OCI-LY3 (cell line): ENCODE measurements at regions not wholly inside any gene's neighbourhood (a gene's known extent, or its start where the extent isn't known, plus 50 kb on each side); places are given as distances from the start of the nearest gene placed in this dataset.

Experiments used
- H2AFZ ChIP-seq: fragments of 200-600, 300-600 bp; shearing (Covaris generic); 2 replicates; pipeline ENCODE4 v1.6.0; 2014; ENCODE audit warnings: antibody characterized with exemption, low read depth, low read length
- H3K27ac ChIP-seq: fragments of 200-600, 300-600 bp; sonication (generic); 2 replicates; pipeline ENCODE4 v1.5.1; 2014; ENCODE audit warnings: mild to moderate bottlenecking, low read length, moderate library complexity, mixed read lengths
- H3K27me3 ChIP-seq: fragments of 200-600, 300-600 bp; sonication (generic); 2 replicates; pipeline ENCODE4 v1.6.1; 2014; ENCODE audit warnings: low read depth, low read length, mixed read lengths
- H3K36me3 ChIP-seq: fragments of 200-600, 300-600 bp; sonication (generic); replicated peaks from 2 replicates; pipeline ENCODE3; 2014; ENCODE audit warnings: low read depth, low read length, mixed read lengths
- H3K4me1 ChIP-seq: fragments of 300-600, 200-600 bp; sonication (generic); 2 replicates; pipeline ENCODE4 v1.6.1; 2014; ENCODE audit warnings: low read length, mixed read lengths
- H3K4me2 ChIP-seq: fragments of 200-600, 300-600 bp; sonication (generic); 2 replicates; pipeline ENCODE4 v1.6.1; 2014; ENCODE audit warnings: low read length, mixed read lengths
- H3K4me3 ChIP-seq: fragments of 300-600, 200-600 bp; sonication (generic); 2 replicates; pipeline ENCODE4 v1.5.1; 2014; ENCODE audit warnings: antibody characterized with exemption, mild to moderate bottlenecking, low read length, moderate library complexity
- H3K79me2 ChIP-seq: fragments of 300-600, 200-600 bp; shearing (Covaris generic); 2 replicates; pipeline ENCODE4 v1.6.1; 2014; ENCODE audit warnings: mild to moderate bottlenecking, low read length, mixed read lengths
- H3K9ac ChIP-seq: fragments of 300-600, 200-600 bp; shearing (Covaris generic); 2 replicates; pipeline ENCODE4 v1.6.0; 2014; ENCODE audit warnings: mild to moderate bottlenecking, low read length, moderate library complexity
- H3K9me3 ChIP-seq: fragments of 200-600, 300-600 bp; shearing (Covaris generic); 2 replicates; pipeline ENCODE4 v1.6.1; 2014; ENCODE audit warnings: low read length, mixed read lengths; ENCODE audit not compliant: insufficient read depth
- H4K20me1 ChIP-seq: fragments of 200-600, 300-600 bp; sonication (generic); 2 replicates; pipeline ENCODE4 v1.6.1; 2016; ENCODE audit warnings: low read length, mixed read lengths; ENCODE audit not compliant: insufficient read depth
- CTCF ChIP-seq: fragments of 200-600, 300-600 bp; sonication (generic); IDR thresholded peaks from 2 replicates; pipeline ENCODE4 v1.5.1; 2014; ENCODE audit warnings: antibody characterized with exemption, low read length, low read depth
- EZH2phosphoT487 ChIP-seq: fragments of 200-600 bp; shearing (Covaris generic); IDR thresholded peaks from 2 replicates; pipeline ENCODE4 v1.6.1; 2018; ENCODE audit warnings: antibody characterized with exemption, mixed run types, low read depth

- H2AFZ ChIP-seq, result no peak overlapping the region
- H3K9ac ChIP-seq, result no peak overlapping the region
- no peaks in the 10 kb centered on the region for H3K9me3 ChIP-seq
- H3K27ac ChIP-seq, result no peak overlapping the region
- TF ChIP-seq EZH2phosphoT487 (no peak), CTCF (no peak)
- no peaks in the 10 kb centered on the region for H3K4me1 ChIP-seq
- no peaks in the 10 kb centered on the region for H3K36me3 ChIP-seq
- no peak overlapping the region for H3K4me3 ChIP-seq
- H3K4me2 ChIP-seq, result no peak overlapping the region
- H4K20me1 ChIP-seq, result no peaks in the 10 kb centered on the region
- H3K79me2 ChIP-seq, result no peaks in the 10 kb centered on the region
- H3K27me3 ChIP-seq, result no peaks in the 10 kb centered on the region
Measured at GRCh38 chr7:49479936-49480544, 293.4 kb upstream of the VWC2 start.

GRCh38 chr7:49481075-49481474, 292.4 kb upstream of the VWC2 start:
- Histone ChIP-seq H3K36me3 (no peaks in the 10 kb centered on the region), H4K20me1 (no peaks in the 10 kb centered on the region), H3K27ac (no peak overlapping the region), H3K79me2 (no peaks in the 10 kb centered on the region), H3K9ac (no peak overlapping the region), H3K4me3 (no peak overlapping the region), H3K9me3 (no peaks in the 10 kb centered on the region), H3K27me3 (no peaks in the 10 kb centered on the region), H2AFZ (no peak overlapping the region), H3K4me2 (no peak overlapping the region), H3K4me1 (no peaks in the 10 kb centered on the region)
- TF ChIP-seq CTCF (no peak), EZH2phosphoT487 (no peak)

- Histone ChIP-seq H3K27me3 (no peaks in the 10 kb centered on the region), H2AFZ (0 out of 2 replicates have a peak overlapping the region, but pooled peaks have one; percentile 34), H4K20me1 (no peaks in the 10 kb centered on the region), H3K27ac (no peak overlapping the region), H3K79me2 (no peaks in the 10 kb centered on the region), H3K4me1 (no peaks in the 10 kb centered on the region), H3K36me3 (no peaks in the 10 kb centered on the region), H3K9ac (no peak overlapping the region), H3K4me2 (peak overlapping the region; percentile 28), H3K9me3 (no peaks in the 10 kb centered on the region), H3K4me3 (no peak overlapping the region)
- TF ChIP-seq CTCF (peak; percentile 42), EZH2phosphoT487 (no peak)
Measured at GRCh38 chr7:49483142-49483541, 290.3 kb upstream of the VWC2 start.

- Histone ChIP-seq H4K20me1 (no peaks in the 10 kb centered on the region), H3K4me2 (no peak overlapping the region), H3K4me1 (no peaks in the 10 kb centered on the region), H3K27me3 (peaks cover 4% of the 10 kb centered on the region; the same call in 1 of the 2 replicates), H3K9ac (no peak overlapping the region), H2AFZ (no peak overlapping the region), H3K9me3 (no peaks in the 10 kb centered on the region), H3K27ac (no peak overlapping the region), H3K4me3 (no peak overlapping the region), H3K79me2 (no peaks in the 10 kb centered on the region), H3K36me3 (no peaks in the 10 kb centered on the region)
- TF ChIP-seq EZH2phosphoT487, result no peak
- TF ChIP-seq CTCF, result peak; percentile 38
Measured at GRCh38 chr7:49486974-49487829, 286.2 kb upstream of the VWC2 start.
